H1 (cell line): ENCODE measurements at regions not wholly inside any gene's neighbourhood (a gene's known extent, or its start where the extent isn't known, plus 50 kb on each side); places are given as distances from the start of the nearest gene placed in this dataset.
A peak's percentile ranks its signal among the peaks of the same experiment; 100 is the strongest.

ENCODE experiments used
- CTCF ChIA-PET: fragments of 300-600 bp; sonication (Branson Sonifier 250); formaldehyde crosslinking; loops from one replicate; lab custom pipeline; 2021; ENCODE audit not compliant: partially characterized antibody; lab: Charles Lee
- POLR2A ChIA-PET: fragments of 300-600 bp; sonication (Branson Sonifier 250); formaldehyde crosslinking; loops from one replicate; lab custom pipeline; 2021; ENCODE audit warnings: inconsistent platforms; ENCODE audit not compliant: partially characterized antibody; lab: Charles Lee
- DNase-seq, 2 experiments: peaks; one replicate each; pipeline versions ENCODE4 v3.0.0 to v3.0.0-alpha.2; 2010 to 2022; ENCODE audit warnings: low spot score in 2 of 2, low read depth in 1 of 2, mixed read lengths in 1 of 2
- FAIRE-seq: peaks from 2 replicates; lab custom pipeline; 2011; peaks lifted over from hg19 to GRCh38; lab: Jason Lieb, UNC
- H2AFZ ChIP-seq: 2 replicates; pipeline ENCODE4 v1.8.1; 2012; ENCODE audit warnings: low read length, inconsistent platforms
- H2AK5ac ChIP-seq: 2 replicates; pipeline ENCODE4 v1.6.1; 2013; ENCODE audit warnings: low read depth, low read length
- H2BK120ac ChIP-seq: replicated peaks from 2 replicates; pipeline ENCODE3; 2013; ENCODE audit warnings: low read depth, low read length, inconsistent platforms
- H2BK12ac ChIP-seq: 2 replicates; pipeline ENCODE4 v1.6.1; 2013; ENCODE audit warnings: low read depth, low read length
- H2BK15ac ChIP-seq: 2 replicates; pipeline ENCODE4 v1.6.1; 2013; ENCODE audit warnings: low read length
- H2BK20ac ChIP-seq: 2 replicates; pipeline ENCODE4 v1.6.1; 2013; ENCODE audit warnings: low read length
- H2BK5ac ChIP-seq: 2 replicates; pipeline ENCODE4 v1.6.1; 2013; ENCODE audit warnings: low read depth, low read length
- H3K14ac ChIP-seq: 2 replicates; pipeline ENCODE4 v1.6.1; 2013; ENCODE audit warnings: inconsistent platforms; ENCODE audit not compliant: insufficient read length
- H3K18ac ChIP-seq: 2 replicates; pipeline ENCODE4 v1.6.1; 2013; ENCODE audit warnings: low read length; ENCODE audit errors: extremely low read depth
- H3K23ac ChIP-seq: 2 replicates; pipeline ENCODE4 v1.6.1; 2013; ENCODE audit warnings: inconsistent platforms; ENCODE audit not compliant: insufficient read length
- H3K23me2 ChIP-seq: 2 replicates; pipeline ENCODE4 v1.6.1; 2013; ENCODE audit warnings: low read depth, low read length
- H3K27ac ChIP-seq: 2 replicates; pipeline ENCODE4 v1.6.1; 2011; ENCODE audit warnings: low read depth, low read length, inconsistent platforms
- H3K27me3 ChIP-seq, 4 experiments: replicated peaks in 1 of 4; 1 replicate in 1 of 4; 2 replicates in 3 of 4; pipeline versions ENCODE4 v1.6.1 to v1.8.1; 2011 to 2013; ENCODE audit warnings: low read length in 3 of 4, mild to moderate bottlenecking in 3 of 4, inconsistent platforms in 2 of 4, mixed read lengths in 2 of 4, moderate library complexity in 1 of 4; ENCODE audit not compliant: control insufficient read depth in 3 of 4, insufficient read depth in 3 of 4; ENCODE audit errors: extremely low read depth in 1 of 4
- H3K36me3 ChIP-seq, 4 experiments: 2 replicates each; pipeline versions ENCODE4 v1.6.1 to v1.8.1; 2011 to 2013; ENCODE audit warnings: mild to moderate bottlenecking in 4 of 4, low read length in 3 of 4, moderate library complexity in 2 of 4, control low read depth in 1 of 4, inconsistent platforms in 1 of 4; ENCODE audit not compliant: insufficient read depth in 4 of 4, control insufficient read depth in 2 of 4
- H3K4ac ChIP-seq: replicated peaks from 2 replicates; pipeline ENCODE3; 2013; ENCODE audit warnings: low read length, low read depth, mixed read lengths, inconsistent platforms; ENCODE audit not compliant: insufficient read length
- H3K4me1 ChIP-seq, 4 experiments: replicated peaks in 1 of 4; 1 replicate in 1 of 4; 2 replicates in 3 of 4; pipeline versions ENCODE4 v1.6.1 to v1.8.1; 2011 to 2013; ENCODE audit warnings: low read length in 3 of 4, inconsistent platforms in 2 of 4, mixed read lengths in 1 of 4; ENCODE audit not compliant: insufficient read depth in 4 of 4, control insufficient read depth in 3 of 4
- H3K4me2 ChIP-seq, 2 experiments: 2 replicates each; pipeline versions ENCODE4 v1.6.1 to v1.8.1; 2011 to 2013; ENCODE audit warnings: low read depth in 2 of 2, low read length in 2 of 2, control low read depth in 1 of 2, inconsistent platforms in 1 of 2, mild to moderate bottlenecking in 1 of 2; ENCODE audit not compliant: insufficient read depth in 1 of 2
- H3K4me3 ChIP-seq, 4 experiments: fragments of 200-600, 300-600 bp in 1 of 4; sonication (generic), shearing (Covaris generic), sonication (Bioruptor Twin) in 1 of 4; 2 replicates each; pipeline versions ENCODE4 v1.5.1 to v1.8.1; 2011 to 2016; ENCODE audit warnings: low read length in 4 of 4, low read depth in 3 of 4, control low read depth in 2 of 4, inconsistent platforms in 2 of 4, mild to moderate bottlenecking in 2 of 4, mixed read lengths in 1 of 4, moderate library complexity in 1 of 4; ENCODE audit not compliant: insufficient read depth in 2 of 4; ENCODE audit errors: extremely low read depth in 1 of 4
- H3K56ac ChIP-seq: replicated peaks from 2 replicates; pipeline ENCODE3; 2013; ENCODE audit warnings: low read depth, mild to moderate bottlenecking, mixed read lengths, low read length, inconsistent platforms; ENCODE audit not compliant: insufficient read length
- H3K79me1 ChIP-seq: 2 replicates; pipeline ENCODE4 v1.6.1; 2013; ENCODE audit warnings: low read depth, low read length, control low read depth
- H3K79me2 ChIP-seq, 2 experiments: 2 replicates each; pipeline versions ENCODE4 v1.6.1 to v1.8.1; 2012 to 2013; ENCODE audit warnings: low read length in 2 of 2, mild to moderate bottlenecking in 2 of 2, inconsistent platforms in 1 of 2; ENCODE audit not compliant: insufficient read depth in 2 of 2, control insufficient read depth in 1 of 2
- H3K9ac ChIP-seq, 4 experiments: replicated peaks in 1 of 4; 1 replicate in 1 of 4; 2 replicates in 3 of 4; pipeline versions ENCODE4 v1.6.1 to v1.8.1; 2011 to 2013; ENCODE audit warnings: low read depth in 3 of 4, low read length in 3 of 4, control low read depth in 2 of 4, mild to moderate bottlenecking in 2 of 4, moderate library complexity in 2 of 4, inconsistent platforms in 1 of 4; ENCODE audit errors: extremely low read depth in 1 of 4
- H3K9me3 ChIP-seq, 2 experiments: 2 replicates each; pipeline versions ENCODE4 v1.6.1 to v1.8.1; 2012 to 2013; ENCODE audit warnings: mild to moderate bottlenecking in 2 of 2, moderate library complexity in 2 of 2, control low read depth in 1 of 2, inconsistent platforms in 1 of 2, low read depth in 1 of 2, low read length in 1 of 2, mixed read lengths in 1 of 2; ENCODE audit not compliant: insufficient read depth in 2 of 2
- H4K20me1 ChIP-seq, 2 experiments: replicated peaks in 1 of 2; 2 replicates each; pipeline versions ENCODE3 to v1.8.1; 2011 to 2013; ENCODE audit warnings: inconsistent platforms in 2 of 2, low read length in 2 of 2, mild to moderate bottlenecking in 1 of 2; ENCODE audit not compliant: insufficient read depth in 2 of 2, control insufficient read depth in 1 of 2
- H4K5ac ChIP-seq: 2 replicates; pipeline ENCODE4 v1.6.1; 2013; ENCODE audit warnings: low read length, low read depth, mixed read lengths, inconsistent platforms; ENCODE audit not compliant: insufficient read length
- H4K8ac ChIP-seq: 2 replicates; pipeline ENCODE4 v1.8.0; 2013; ENCODE audit warnings: mild to moderate bottlenecking, moderate library complexity, low read length, inconsistent platforms; ENCODE audit not compliant: insufficient read depth; ENCODE audit errors: extremely low read depth
- H4K91ac ChIP-seq: replicated peaks from 2 replicates; pipeline ENCODE3; 2013; ENCODE audit warnings: low read length, mixed read lengths, inconsistent platforms; ENCODE audit not compliant: insufficient read length
- EZH2 ChIP-seq: fragments of 200-600 bp; sonication (generic); IDR thresholded peaks from 2 replicates; pipeline ENCODE4 v1.7.1; 2012; ENCODE audit warnings: low read depth, mild to moderate bottlenecking, moderate library complexity, low read length, inconsistent platforms; ENCODE audit not compliant: severe bottlenecking
- KDM4A ChIP-seq: IDR thresholded peaks from one replicate; pipeline ENCODE4 v1.7.1; 2012; ENCODE audit warnings: low read depth, mild to moderate bottlenecking, moderate library complexity, low read length, inconsistent platforms; ENCODE audit not compliant: severe bottlenecking
- RBBP5 ChIP-seq: IDR thresholded peaks from 2 replicates; pipeline ENCODE4 v1.7.1; 2012; ENCODE audit warnings: low read depth, mild to moderate bottlenecking, inconsistent platforms, low read length, moderate library complexity, borderline replicate concordance
- SIN3A ChIP-seq, 2 experiments: IDR thresholded peaks in 1 of 2; conservative IDR thresholded peaks in 1 of 2; 2 replicates each; pipeline ENCODE4 v1.6.1; 2011 to 2012; ENCODE audit warnings: low read length in 2 of 2, improper control_type of control experiment in 1 of 2, low read depth in 1 of 2, mild to moderate bottlenecking in 1 of 2
- ZNF274 ChIP-seq: IDR thresholded peaks from 2 replicates; pipeline ENCODE4 v1.7.0; 2012; ENCODE audit warnings: low read length, borderline replicate concordance; ENCODE audit errors: extremely low read depth
- WGBS, 2 experiments: shearing (Covaris generic) in 1 of 2; methylation state at CpG; one replicate each; pipeline versions ENCODE4 v1.1.6 to v1.1.7; 2013 to 2015; ENCODE audit warnings: low lambda C conversion rate in 2 of 2, mixed read lengths in 2 of 2, inconsistent platforms in 1 of 2, low coverage in 1 of 2, missing lambda C conversion rate in 1 of 2; ENCODE audit not compliant: insufficient replicate concordance in 2 of 2, insufficient coverage in 1 of 2, insufficient read length in 1 of 2; ENCODE audit errors: extremely low coverage in 1 of 2, missing lambda C conversion rate in 1 of 2; 5-methylcytosine and 5-hydroxymethylcytosine counted together

DNA sequence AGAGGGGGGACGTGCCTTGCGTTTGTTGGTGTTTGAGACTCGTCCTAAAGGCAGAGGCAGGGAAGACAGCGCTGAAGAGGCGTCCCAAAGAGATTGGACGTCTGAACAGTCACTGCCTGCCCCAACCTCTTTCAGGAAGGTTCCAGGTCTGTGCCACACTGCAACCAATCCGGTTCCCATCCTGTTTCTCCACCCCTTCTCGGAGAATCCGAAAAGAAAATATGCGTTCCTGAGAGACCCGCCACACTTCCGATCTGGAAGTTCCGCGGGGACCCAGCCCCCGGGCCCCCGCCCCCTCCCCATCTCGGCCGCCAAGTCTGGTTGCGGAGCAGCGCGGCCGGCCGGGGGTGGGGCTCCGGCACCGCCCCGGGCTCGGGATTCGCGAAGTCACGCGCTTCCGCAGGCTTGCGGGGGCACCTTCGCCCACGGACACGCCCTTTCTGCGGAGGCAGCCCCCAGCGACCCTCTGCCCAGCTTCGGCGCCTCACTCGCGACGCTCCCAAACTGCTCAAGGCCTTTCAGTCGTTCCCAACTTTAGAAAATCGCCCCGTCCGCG lies 124.5 kb upstream of the DPYD start:
- Histone ChIP-seq H3K9ac (no peak overlapping the region; a peak in 1 of 7 replicates), H3K14ac (no peak overlapping the region), H3K4ac (no peak overlapping the region), H3K9me3 (no peaks in the 10 kb centered on the region), H4K20me1 (peaks cover 3 to 5% of the 10 kb centered on the region in 2 experiments), H2AFZ (peak overlapping the region; percentile 89; the same call in 1 of the 2 replicates), H2BK20ac (no peak overlapping the region), H2BK5ac (no peak overlapping the region), H4K91ac (no peak overlapping the region), H3K23me2 (peaks cover 9% of the 10 kb centered on the region), H3K4me1 (peaks cover 2 to 13% (median 6%) of the 10 kb centered on the region in 4 experiments), H3K79me2 (no peaks in the 10 kb centered on the region), H2BK12ac (no peak overlapping the region), H2BK120ac (no peak overlapping the region), H4K5ac (no peak overlapping the region), H2AK5ac (no peak overlapping the region), H3K27ac (no peak overlapping the region), H3K4me2 (peak overlapping the region; percentile 85 to 96), H3K36me3 (no peaks in the 10 kb centered on the region), H3K18ac (no peak overlapping the region), H3K79me1 (no peaks in the 10 kb centered on the region), H3K27me3 (peaks cover 33 to 70% (median 59%) of the 10 kb centered on the region in 4 experiments), H3K4me3 (peak overlapping the region; percentile 46 to 66 (median 52)), H2BK15ac (no peak overlapping the region), H3K56ac (no peak overlapping the region), H4K8ac (no peak overlapping the region), H3K23ac (no peak overlapping the region)
- TF ChIP-seq ZNF274 (no peak), SIN3A (conservative IDR thresholded peaks at IDR 0.05 in 1 of 2, IDR thresholded peaks at IDR 0.05 in 1 of 2; ENCODE audit: low read depth in 1 of 2, low read length in 2 of 2) (no peak), EZH2 (peak; percentile 44), KDM4A (peak; percentile 71), RBBP5 (0 out of 2 replicates have a peak, but pooled peaks have one; percentile 30)
- DNase-seq (peak in 1 of 2 experiments; percentile 54), FAIRE-seq (no peak)
- 0% methylated on average over 27 of the region's 48 CpGs; no CpG with 5 or more reads in 1 of the 2 experiments for WGBS, 2 experiments
- ChIA-PET POLR2A (no interaction called here), CTCF (interaction anchor here (0.6 to 2.0 kb wide), 3 partner anchors 8 to 423 kb away, joined by 3 to 12 read pairs (median 5); no protein-coding TSS in a partner anchor)
